Spleen (tissue), 7 donors: ENCODE measurements at regions not wholly inside any gene's neighbourhood (a gene's known extent, or its start where the extent isn't known, plus 50 kb on each side); places are given as distances from the start of the nearest gene placed in this dataset.

Source experiments
- POLR2A ChIP-seq, 3 donors: fragments of 450-650 bp; IDR thresholded peaks; one replicate each; pipeline ENCODE4 v1.5.1; 2017; ENCODE audit warnings: antibody characterized with exemption in 3 of 3, mild to moderate bottlenecking in 1 of 3
- POLR2AphosphoS5 ChIP-seq, 3 donors: sonication (generic); formaldehyde crosslinking; IDR thresholded peaks; one replicate each; pipeline ENCODE4 v1.5.1; 2017; ENCODE audit warnings: antibody characterized with exemption in 3 of 3
- TF ChIP-seq, protein P1 (sequence below), 11 experiments: fragments of 200-600 bp in 7 of 11; fragments of 450-650 bp in 4 of 11; sonication (generic) in 4 of 11; IDR thresholded peaks in 8 of 11; conservative IDR thresholded peaks in 3 of 11; 1 replicate in 7 of 11; 2 replicates in 4 of 11; pipeline versions ENCODE4 v1.4.0 to v1.8.0; 2016 to 2021; ENCODE audit warnings: antibody characterized with exemption in 11 of 11, inconsistent platforms in 4 of 11, mild to moderate bottlenecking in 1 of 11
- donor health status: DM: no; HTN: no; CAD: no; lungs with moderate emphysema.
- donor health status: DM: no; HTN: no; CAD: no.
- donor health status: DM: no; HTN: no; CAD: no.

DNA sequence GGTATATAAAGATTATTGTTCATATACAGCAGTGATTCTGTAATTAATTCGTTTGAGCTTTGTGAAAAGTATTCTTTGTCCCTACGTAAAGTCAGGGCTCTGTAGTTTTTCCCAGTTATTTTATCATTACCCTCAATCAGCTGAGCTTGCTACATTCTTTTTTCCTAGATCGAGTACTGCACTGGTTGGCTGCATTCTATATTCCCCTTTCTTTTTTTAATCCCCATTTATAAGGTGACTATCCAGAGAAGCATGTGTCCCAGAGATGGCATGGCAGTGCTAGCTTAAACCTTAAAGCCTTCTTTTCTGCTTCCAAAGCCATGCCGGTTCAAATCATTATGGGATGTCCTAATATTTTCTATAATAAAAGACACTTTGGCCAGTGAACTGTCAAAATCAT lies 230.1 kb upstream of the CELF2 start:
- TF ChIP-seq POLR2A (IDR thresholded peaks at IDR 0.05) (no peak), POLR2AphosphoS5 (IDR thresholded peaks at IDR 0.05) (no peak)
- TF ChIP-seq, protein P1, sequence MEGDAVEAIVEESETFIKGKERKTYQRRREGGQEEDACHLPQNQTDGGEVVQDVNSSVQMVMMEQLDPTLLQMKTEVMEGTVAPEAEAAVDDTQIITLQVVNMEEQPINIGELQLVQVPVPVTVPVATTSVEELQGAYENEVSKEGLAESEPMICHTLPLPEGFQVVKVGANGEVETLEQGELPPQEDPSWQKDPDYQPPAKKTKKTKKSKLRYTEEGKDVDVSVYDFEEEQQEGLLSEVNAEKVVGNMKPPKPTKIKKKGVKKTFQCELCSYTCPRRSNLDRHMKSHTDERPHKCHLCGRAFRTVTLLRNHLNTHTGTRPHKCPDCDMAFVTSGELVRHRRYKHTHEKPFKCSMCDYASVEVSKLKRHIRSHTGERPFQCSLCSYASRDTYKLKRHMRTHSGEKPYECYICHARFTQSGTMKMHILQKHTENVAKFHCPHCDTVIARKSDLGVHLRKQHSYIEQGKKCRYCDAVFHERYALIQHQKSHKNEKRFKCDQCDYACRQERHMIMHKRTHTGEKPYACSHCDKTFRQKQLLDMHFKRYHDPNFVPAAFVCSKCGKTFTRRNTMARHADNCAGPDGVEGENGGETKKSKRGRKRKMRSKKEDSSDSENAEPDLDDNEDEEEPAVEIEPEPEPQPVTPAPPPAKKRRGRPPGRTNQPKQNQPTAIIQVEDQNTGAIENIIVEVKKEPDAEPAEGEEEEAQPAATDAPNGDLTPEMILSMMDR (IDR thresholded peaks at IDR 0.05 in 8 of 11, conservative IDR thresholded peaks at IDR 0.05 in 3 of 11) = no peak
